ENCODE measurements at regions not wholly inside any gene's neighbourhood (a gene's known extent, or its start where the extent isn't known, plus 50 kb on each side); places are given as distances from the start of the nearest gene placed in this dataset.
A peak's percentile ranks its signal among the peaks of the same experiment; 100 is the strongest.

GRCh38 chr6:67003844-67004243 lies 1296.8 kb upstream of the EYS start:
- no peaks in the 10 kb centered on the region for H3K79me2 ChIP-seq (ENCODE audit: control insufficient read depth, insufficient read depth, low read length)
- FAIRE-seq (no peak), DNase-seq (ENCODE audit: extremely low read depth in 1 of 4, low spot score in 3 of 4) (no peak), ATAC-seq (no peak)
- in situ Hi-C loops (cut with MboI) (no loop called here), intact Hi-C loops (cut with micrococcal nuclease) (no loop called here)
- no peak overlapping the region for H2AFZ ChIP-seq (ENCODE audit: low read depth, low read length)
- no peaks in the 10 kb centered on the region for H3K27me3 ChIP-seq (ENCODE audit: control insufficient read depth in 2 of 2, insufficient read depth in 2 of 2, low read length in 2 of 2)
- no peaks in the 10 kb centered on the region for H3K9me1 ChIP-seq (ENCODE audit: control insufficient read depth, insufficient read depth, low read length)
- no peak overlapping the region for H3K4me3 ChIP-seq
- no peaks in the 10 kb centered on the region for H3K36me3 ChIP-seq (ENCODE audit: control insufficient read depth, insufficient read depth, low read length)
- H3K9ac ChIP-seq (ENCODE audit: insufficient read depth in 1 of 2, low read depth in 2 of 2, low read length in 2 of 2): no peak overlapping the region
- POLR2A ChIA-PET: no interaction called here
- no TSS peak for BruUV-seq (replicated peaks)
- H3K27ac ChIP-seq (ENCODE audit: extremely low read depth, low read depth, low read length): no peak overlapping the region
- no peaks in the 10 kb centered on the region for H4K20me1 ChIP-seq (replicated peaks; ENCODE audit: control insufficient read depth, insufficient read depth, low read length)
- WGBS (ENCODE audit: insufficient coverage, low coverage, missing lambda C conversion rate): 13% methylated on average over 3 of the region's 3 CpGs
- no peaks in the 10 kb centered on the region for H3K4me1 ChIP-seq (replicated peaks in 1 of 2; ENCODE audit: control insufficient read depth in 2 of 2, insufficient read depth in 2 of 2, low read length in 2 of 2)
- CTCF ChIA-PET (ENCODE audit: low intra/inter-chr PET ratio): no interaction called here
- no peaks in the 10 kb centered on the region for H3K9me3 ChIP-seq (replicated peaks; ENCODE audit: control insufficient read depth, insufficient read depth, low read depth, low read length)
- H3K4me2 ChIP-seq (ENCODE audit: insufficient read depth, low read length): no peak overlapping the region
- no peak for TF ChIP-seq TRIM28 (IDR thresholded peaks at IDR 0.05)
- no peak for TF ChIP-seq RREB1 (CRISPR knock-in tag; IDR thresholded peaks at IDR 0.05)
- no peak for TF ChIP-seq ZNF232 (CRISPR knock-in tag; IDR thresholded peaks at IDR 0.05)
- TF ChIP-seq ZNF140 (CRISPR knock-in tag; IDR thresholded peaks at IDR 0.05): no peak
- TF ChIP-seq CEBPB (tag; IDR thresholded peaks at IDR 0.05): peak; percentile 57
- TF ChIP-seq HDAC2 (IDR thresholded peaks at IDR 0.05): no peak
- no peak for TF ChIP-seq ZBTB43 (CRISPR knock-in tag; IDR thresholded peaks at IDR 0.05)
- no peak for TF ChIP-seq CEBPG (CRISPR knock-in tag; IDR thresholded peaks at IDR 0.05)
- peak in 1 of 2 experiments; percentile 51; a peak in 2 of 4 replicates for TF ChIP-seq CEBPG (tag; conservative IDR thresholded peaks at IDR 0.05 in 1 of 2, IDR thresholded peaks at IDR 0.05 in 1 of 2)
- no peak for TF ChIP-seq SFPQ (IDR thresholded peaks at IDR 0.05; ENCODE audit: low read depth, low read length)
- TF ChIP-seq, protein P1, sequence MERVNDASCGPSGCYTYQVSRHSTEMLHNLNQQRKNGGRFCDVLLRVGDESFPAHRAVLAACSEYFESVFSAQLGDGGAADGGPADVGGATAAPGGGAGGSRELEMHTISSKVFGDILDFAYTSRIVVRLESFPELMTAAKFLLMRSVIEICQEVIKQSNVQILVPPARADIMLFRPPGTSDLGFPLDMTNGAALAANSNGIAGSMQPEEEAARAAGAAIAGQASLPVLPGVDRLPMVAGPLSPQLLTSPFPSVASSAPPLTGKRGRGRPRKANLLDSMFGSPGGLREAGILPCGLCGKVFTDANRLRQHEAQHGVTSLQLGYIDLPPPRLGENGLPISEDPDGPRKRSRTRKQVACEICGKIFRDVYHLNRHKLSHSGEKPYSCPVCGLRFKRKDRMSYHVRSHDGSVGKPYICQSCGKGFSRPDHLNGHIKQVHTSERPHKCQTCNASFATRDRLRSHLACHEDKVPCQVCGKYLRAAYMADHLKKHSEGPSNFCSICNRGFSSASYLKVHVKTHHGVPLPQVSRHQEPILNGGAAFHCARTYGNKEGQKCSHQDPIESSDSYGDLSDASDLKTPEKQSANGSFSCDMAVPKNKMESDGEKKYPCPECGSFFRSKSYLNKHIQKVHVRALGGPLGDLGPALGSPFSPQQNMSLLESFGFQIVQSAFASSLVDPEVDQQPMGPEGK (CRISPR knock-in tag; IDR thresholded peaks at IDR 0.05; ENCODE audit: borderline replicate concordance): no peak

All from K562 (cell line).